HG02885 (cell line): ENCODE measurements at regions not wholly inside any gene's neighbourhood (a gene's known extent, or its start where the extent isn't known, plus 50 kb on each side); places are given as distances from the start of the nearest gene placed in this dataset.

Source experiments
- ATAC-seq: cut with Tn5 transposase; IDR thresholded peaks from one replicate; pipeline ENCODE4 v1.9.1; 2021; ENCODE audit warnings: mild to moderate bottlenecking; ENCODE audit not compliant: unreplicated experiment, poor library complexity

DNA sequence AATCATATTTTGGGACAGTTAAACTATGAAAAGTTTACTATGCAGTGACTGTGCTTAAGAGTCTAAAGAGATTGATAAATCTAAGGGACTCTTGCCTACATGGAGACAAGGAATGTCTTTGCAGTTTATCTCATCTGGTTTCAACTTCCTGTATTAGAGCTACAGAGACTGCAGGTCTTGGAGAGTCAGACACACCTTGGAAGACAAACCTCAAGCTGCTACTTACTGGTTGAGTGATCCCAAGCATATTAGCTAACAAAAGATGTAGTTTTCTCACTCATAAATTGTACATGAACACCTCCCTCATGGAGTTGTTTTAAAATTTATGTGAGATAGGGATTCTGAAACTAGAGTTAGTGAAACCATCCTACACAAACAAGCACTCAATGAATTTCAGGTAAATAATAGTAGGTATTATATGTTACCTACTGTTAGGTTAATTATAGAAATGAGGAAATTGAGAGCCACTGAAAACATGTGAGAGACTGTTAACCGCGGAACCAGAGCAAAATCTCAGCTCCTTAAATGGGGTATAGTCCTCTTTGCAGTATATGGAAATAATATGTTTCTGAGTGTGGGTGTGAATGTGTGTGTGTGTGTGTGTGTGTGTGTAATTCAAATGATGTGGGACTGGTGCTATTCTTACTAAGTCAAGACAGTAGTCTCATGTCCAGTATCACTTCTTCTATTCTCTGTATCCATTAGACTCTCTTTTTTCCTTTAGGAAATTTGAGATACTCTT is 752.1 kb downstream of the DTWD2 start:
- ATAC-seq = peak; percentile 80

GRCh38 chr5:118233606-118234005 is 754.7 kb downstream of the DTWD2 start:
- ATAC-seq = no peak

GRCh38 chr5:118228489-118228888 is 759.9 kb downstream of the DTWD2 start:
- no peak for ATAC-seq

- no peak for ATAC-seq
These were observed 763.8 kb downstream of the DTWD2 start for GRCh38 chr5:118224546-118224945.

DNA sequence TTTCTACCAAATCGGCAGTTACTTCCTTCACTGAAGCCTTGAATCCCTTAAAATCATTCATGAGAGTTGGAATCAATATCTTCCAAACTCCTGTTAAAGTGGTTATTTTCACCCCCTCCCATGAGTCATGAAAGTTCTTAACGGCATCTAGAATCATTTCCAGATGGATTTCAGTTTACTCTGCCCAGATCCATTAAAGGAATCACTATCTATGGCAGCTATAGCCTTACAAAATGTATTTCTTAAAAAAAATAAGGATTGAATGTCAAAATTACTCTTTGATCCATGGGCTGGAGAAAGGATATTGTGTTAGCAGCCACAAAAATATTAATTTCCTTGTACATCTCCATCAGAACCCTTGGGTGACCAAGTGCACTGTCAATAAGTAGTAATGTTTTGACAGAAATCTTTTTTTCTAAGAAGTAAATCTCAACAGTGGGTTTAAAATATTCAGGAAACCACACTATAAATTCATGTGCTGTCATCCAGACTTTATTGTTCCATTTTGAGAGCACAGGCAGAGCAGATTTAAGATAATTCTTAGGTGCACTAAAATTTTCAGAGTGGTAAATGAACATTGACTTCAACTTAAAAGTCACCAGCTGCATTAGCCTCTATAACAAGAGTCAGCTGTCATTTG is 767.7 kb downstream of the DTWD2 start:
- ATAC-seq = no peak

GRCh38 chr5:118211606-118212005 is 776.7 kb downstream of the DTWD2 start:
- ATAC-seq = no peak

- no peak for ATAC-seq
These were observed 780.3 kb downstream of the DTWD2 start for GRCh38 chr5:118208031-118208453.

- ATAC-seq = no peak
These were observed 788.5 kb downstream of the DTWD2 start for GRCh38 chr5:118199801-118200200.

- ATAC-seq = no peak
These were observed 792.1 kb downstream of the DTWD2 start for GRCh38 chr5:118196229-118196628.

- no peak for ATAC-seq
These were observed 793.1 kb downstream of the DTWD2 start for GRCh38 chr5:118195211-118195610.

DNA sequence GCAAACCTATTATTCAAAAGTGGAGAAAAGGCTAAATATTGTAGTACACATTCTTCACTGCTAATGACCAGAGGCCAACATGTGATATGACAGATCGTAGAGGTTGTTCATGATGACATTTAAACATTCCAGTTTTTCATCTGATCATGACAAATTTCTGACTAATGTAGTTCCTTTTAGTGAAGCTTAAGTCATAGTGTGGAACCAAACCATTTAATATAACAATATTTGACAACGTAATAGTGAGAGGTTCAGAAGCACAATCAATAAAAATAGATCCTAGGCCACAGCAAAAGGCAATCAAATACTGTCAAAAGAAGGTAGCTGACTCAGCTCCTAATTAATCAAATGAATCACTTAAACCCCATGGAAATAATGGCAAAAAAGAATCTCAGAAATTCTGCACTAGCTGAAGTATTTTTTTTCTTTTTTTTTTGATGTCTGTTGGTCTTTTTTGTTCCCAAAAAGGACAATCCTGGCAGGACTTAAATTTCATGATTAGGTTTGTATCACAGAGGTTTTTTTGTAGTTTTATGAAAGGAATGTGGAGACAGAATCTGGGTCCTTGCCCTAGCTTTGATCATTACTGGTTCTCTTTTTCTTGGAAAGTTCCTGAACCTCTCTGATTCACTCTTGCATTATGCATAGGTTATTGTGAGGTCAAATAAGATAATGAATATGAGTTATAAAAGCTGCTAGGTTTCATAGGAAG is 795.0 kb downstream of the DTWD2 start:
- ATAC-seq = no peak

DNA sequence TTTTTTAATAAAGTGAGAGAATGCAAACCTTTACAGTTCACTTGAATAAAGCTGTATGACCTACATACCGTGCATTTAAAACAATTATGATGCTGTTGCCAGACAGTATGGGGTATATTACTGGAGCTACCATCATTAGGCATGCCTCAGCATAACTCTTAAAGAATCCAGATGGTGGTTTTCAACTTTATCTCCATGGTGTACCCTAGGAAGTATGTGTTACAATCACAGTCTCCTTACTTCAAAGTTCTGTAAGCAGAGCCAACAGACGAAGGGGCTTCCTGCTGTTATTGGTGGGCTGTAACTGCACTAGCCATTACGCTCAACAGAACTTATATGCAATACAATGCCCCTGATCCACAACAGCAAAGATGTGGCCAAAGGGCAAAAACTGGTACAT is 803.3 kb downstream of the DTWD2 start:
- no peak for ATAC-seq

- no peak for ATAC-seq
These were observed 812.2 kb downstream of the DTWD2 start for GRCh38 chr5:118176146-118176545.

GRCh38 chr5:118174671-118175070 is 813.7 kb downstream of the DTWD2 start:
- no peak for ATAC-seq

DNA sequence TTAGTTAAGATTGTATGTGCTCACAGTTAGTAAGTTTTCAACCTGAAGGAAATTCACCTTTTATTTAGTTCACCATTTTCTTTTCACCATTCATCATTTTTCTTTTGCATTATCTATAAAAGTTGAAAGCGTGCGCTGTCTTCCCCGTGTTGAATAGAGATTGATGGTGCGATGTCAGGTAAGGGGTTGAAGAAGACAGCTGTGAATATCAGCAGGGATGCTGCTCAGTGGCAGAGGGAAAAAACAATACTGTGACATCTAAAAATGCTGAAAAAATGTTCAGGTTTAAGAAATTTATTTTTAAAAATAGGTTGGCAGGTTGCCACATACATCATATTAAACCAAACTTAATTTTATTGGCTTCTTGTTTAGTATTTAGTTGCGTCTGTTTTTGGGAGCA is 815.0 kb downstream of the DTWD2 start:
- ATAC-seq = no peak

- no peak for ATAC-seq
These were observed 822.7 kb downstream of the DTWD2 start for GRCh38 chr5:118165619-118166018.

- no peak for ATAC-seq
These were observed 832.2 kb downstream of the DTWD2 start for GRCh38 chr5:118156181-118156580.

- no peak for ATAC-seq
These were observed 841.5 kb downstream of the DTWD2 start for GRCh38 chr5:118146824-118147223.

DNA sequence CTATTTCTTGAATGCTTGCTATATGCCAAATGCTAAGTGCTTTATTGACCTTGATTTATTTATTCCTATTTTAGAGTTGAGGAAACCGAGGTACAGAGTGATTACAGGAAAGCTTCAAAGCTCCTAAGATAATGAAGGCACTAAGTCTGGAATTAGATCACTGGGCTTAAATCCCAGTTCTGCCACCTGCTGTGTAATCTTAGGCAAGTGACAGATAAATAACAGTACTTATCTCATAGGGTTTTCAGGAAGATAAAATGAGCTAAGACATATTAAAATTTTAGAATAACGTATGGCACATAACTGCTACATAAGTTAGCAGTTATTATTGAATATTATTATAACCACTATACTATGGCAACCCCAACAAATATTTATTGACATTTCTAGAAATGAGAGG is 843.8 kb downstream of the DTWD2 start:
- no peak for ATAC-seq

DNA sequence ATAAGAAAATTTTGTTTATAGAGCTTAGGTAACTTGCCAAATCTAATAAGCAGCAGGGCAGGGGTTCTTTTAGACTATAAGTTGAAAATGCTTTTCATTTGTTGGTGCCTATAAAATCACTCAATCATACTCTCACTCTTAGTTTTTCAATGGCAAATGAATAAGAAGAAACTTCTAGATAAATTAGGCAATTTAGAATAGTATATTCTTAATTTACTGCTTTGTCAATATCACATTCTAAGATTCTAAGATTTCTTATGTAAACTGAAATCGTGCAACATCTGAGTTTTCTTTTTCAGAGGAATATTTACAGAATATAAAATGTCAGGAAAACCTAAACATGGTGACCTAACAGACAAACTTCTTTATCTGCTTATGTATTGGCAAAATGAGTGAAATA is 849.0 kb downstream of the DTWD2 start:
- ATAC-seq = no peak

GRCh38 chr5:118126159-118126558 is 862.2 kb downstream of the DTWD2 start:
- ATAC-seq = peak; percentile 49
